ENCODE measurements at regions not wholly inside any gene's neighbourhood (a gene's known extent, or its start where the extent isn't known, plus 50 kb on each side); places are given as distances from the start of the nearest gene placed in this dataset.

- no peak overlapping the region for H3K9ac ChIP-seq (ENCODE audit: control insufficient read depth, insufficient read depth, low read length)
- H3K4me3 ChIP-seq: no peak overlapping the region
- no peak for ATAC-seq
- in situ Hi-C loops (cut with MboI) (loop anchor here (25.0 kb wide), 1 partner anchor 818 kb away; no protein-coding TSS in a partner anchor), intact Hi-C loops (cut with micrococcal nuclease; ENCODE audit: unreplicated experiment) (no loop called here)
- no peak overlapping the region for H2AFZ ChIP-seq (ENCODE audit: control insufficient read depth, low read depth, low read length)
- no peaks in the 10 kb centered on the region for H3K27me3 ChIP-seq (replicated peaks in 1 of 2; ENCODE audit: control insufficient read depth in 2 of 2, insufficient read depth in 2 of 2, low read length in 1 of 2)
- H3K36me3 ChIP-seq (ENCODE audit: control insufficient read depth in 2 of 2, insufficient read depth in 2 of 2, low read length in 1 of 2): no peaks in the 10 kb centered on the region
- no peak overlapping the region for H3K4me2 ChIP-seq (ENCODE audit: control insufficient read depth, insufficient read depth)
- DNase-seq (ENCODE audit: low read depth, low spot score): no peak
- H3K79me2 ChIP-seq (ENCODE audit: control insufficient read depth, insufficient read depth, low read length): no peaks in the 10 kb centered on the region
- ChIA-PET RAD21 (ENCODE audit: unreplicated experiment) (no interaction called here), CTCF (no interaction called here), SMC1A (ENCODE audit: uncharacterized antibody, unreplicated experiment) (no interaction called here), POLR2A (no interaction called here)
- no peaks in the 10 kb centered on the region for H4K20me1 ChIP-seq (ENCODE audit: control insufficient read depth, insufficient read depth)
- 23% methylated on average over 10 of the region's 10 CpGs for WGBS (ENCODE audit: insufficient coverage, insufficient replicate concordance, low lambda C conversion rate, missing lambda C conversion rate)
- no peaks in the 10 kb centered on the region for H3K9me3 ChIP-seq (replicated peaks; ENCODE audit: control insufficient read depth, insufficient read depth, low read length)
- TF ChIP-seq ZNF622 (IDR thresholded peaks at IDR 0.05) (no peak), NR2C1 (IDR thresholded peaks at IDR 0.05) (no peak), ZNF274 (IDR thresholded peaks at IDR 0.05; ENCODE audit: insufficient read depth, insufficient read length) (no peak), CEBPB (IDR thresholded peaks at IDR 0.05; ENCODE audit: borderline replicate concordance in 1 of 2, low read depth in 2 of 2, low read length in 2 of 2) (no peak), BCL11A (IDR thresholded peaks at IDR 0.05; ENCODE audit: low read depth, low read length) (no peak), NR2F1 (conservative IDR thresholded peaks at IDR 0.05) (no peak), IRF5 (IDR thresholded peaks at IDR 0.05; ENCODE audit: borderline replicate concordance) (no peak), RB1 (IDR thresholded peaks at IDR 0.05; ENCODE audit: borderline replicate concordance) (no peak)
- no TSS peak for BruUV-seq (replicated peaks)
- FAIRE-seq: no peak
- no peaks in the 10 kb centered on the region for H3K4me1 ChIP-seq (ENCODE audit: control insufficient read depth, insufficient read depth, low read length)
- no peak overlapping the region for H3K27ac ChIP-seq (ENCODE audit: control insufficient read depth, insufficient read depth)
Observed at GRCh38 chr1:5519366-5520135, 472.7 kb downstream of the NPHP4 start.
